H9 (cell line): ENCODE measurements at regions not wholly inside any gene's neighbourhood (a gene's known extent, or its start where the extent isn't known, plus 50 kb on each side); places are given as distances from the start of the nearest gene placed in this dataset.
"Not testable (repeated sequence)": the region's sequence is repeated elsewhere in the genome, so short reads cannot be mapped to it uniquely, and the experiment has no call there.

Source experiments
- DNase-seq: peaks from one replicate; pipeline ENCODE4 v3.0.0-alpha.2; 2017
- H2AFZ ChIP-seq: one replicate; pipeline ENCODE4 v1.6.1; 2013; ENCODE audit warnings: mild to moderate bottlenecking, low read length, control low read depth, moderate library complexity
- H2AK5ac ChIP-seq: 2 replicates; pipeline ENCODE4 v1.6.1; 2013; ENCODE audit warnings: low read length, control low read depth, mixed read lengths; ENCODE audit not compliant: insufficient read length
- H2BK120ac ChIP-seq: one replicate; pipeline ENCODE4 v1.6.1; 2013; ENCODE audit warnings: low read depth, mild to moderate bottlenecking, low read length, control low read depth, inconsistent platforms; ENCODE audit not compliant: poor library complexity, severe bottlenecking
- H2BK12ac ChIP-seq: 2 replicates; pipeline ENCODE4 v1.6.1; 2013; ENCODE audit warnings: low read length, control low read depth, mixed read lengths, low read depth; ENCODE audit not compliant: insufficient read length
- H2BK15ac ChIP-seq: 2 replicates; pipeline ENCODE4 v1.6.1; 2013; ENCODE audit warnings: low read depth, low read length, control low read depth
- H2BK20ac ChIP-seq: one replicate; pipeline ENCODE4 v1.6.1; 2013; ENCODE audit warnings: low read depth, mild to moderate bottlenecking, low read length, control low read depth, inconsistent platforms; ENCODE audit not compliant: poor library complexity, severe bottlenecking
- H2BK5ac ChIP-seq: 2 replicates; pipeline ENCODE4 v1.6.1; 2013; ENCODE audit warnings: low read length, control low read depth, mixed read lengths; ENCODE audit not compliant: insufficient read length
- H3K14ac ChIP-seq: 2 replicates; pipeline ENCODE4 v1.6.1; 2013; ENCODE audit warnings: low read length, control low read depth; ENCODE audit not compliant: insufficient read depth
- H3K18ac ChIP-seq: 2 replicates; pipeline ENCODE4 v1.6.1; 2013; ENCODE audit warnings: low read depth, mild to moderate bottlenecking, mixed read lengths, low read length, control low read depth; ENCODE audit not compliant: insufficient read length
- H3K23ac ChIP-seq: 2 replicates; pipeline ENCODE4 v1.6.1; 2013; ENCODE audit warnings: low read length, control low read depth, mixed read lengths, low read depth; ENCODE audit not compliant: insufficient read length
- H3K23me2 ChIP-seq: 2 replicates; pipeline ENCODE4 v1.6.1; 2013; ENCODE audit warnings: low read depth, mild to moderate bottlenecking, mixed read lengths, low read length, control low read depth; ENCODE audit not compliant: insufficient read length, poor library complexity, severe bottlenecking
- H3K27ac ChIP-seq: 2 replicates; pipeline ENCODE4 v1.5.1; 2013; ENCODE audit warnings: low read length, control low read depth, mixed read lengths, low read depth; ENCODE audit not compliant: insufficient read length
- H3K27me3 ChIP-seq: 2 replicates; pipeline ENCODE4 v1.6.1; 2013; ENCODE audit warnings: low read length, control low read depth, inconsistent platforms; ENCODE audit not compliant: insufficient read depth
- H3K4ac ChIP-seq: 2 replicates; pipeline ENCODE4 v1.6.1; 2013; ENCODE audit warnings: low read depth, mild to moderate bottlenecking, control low read depth, inconsistent platforms, low read length, moderate library complexity
- H3K4me1 ChIP-seq: 2 replicates; pipeline ENCODE4 v1.6.1; 2013; ENCODE audit warnings: low read length, control low read depth, inconsistent platforms; ENCODE audit not compliant: insufficient read depth
- H3K4me2 ChIP-seq: 2 replicates; pipeline ENCODE4 v1.6.1; 2013; ENCODE audit warnings: low read length, control low read depth, mixed read lengths; ENCODE audit not compliant: insufficient read length, insufficient read depth
- H3K56ac ChIP-seq: 2 replicates; pipeline ENCODE4 v1.6.1; 2013; ENCODE audit warnings: low read depth, mild to moderate bottlenecking, mixed read lengths, low read length, control low read depth; ENCODE audit not compliant: insufficient read length
- H3K79me1 ChIP-seq: 2 replicates; pipeline ENCODE4 v1.6.1; 2013; ENCODE audit warnings: low read depth, mild to moderate bottlenecking, moderate library complexity, low read length, control low read depth, inconsistent platforms; ENCODE audit not compliant: insufficient read depth, poor library complexity, severe bottlenecking
- H3K79me2 ChIP-seq: 2 replicates; pipeline ENCODE4 v1.6.1; 2013; ENCODE audit warnings: low read length, control low read depth, inconsistent platforms; ENCODE audit not compliant: insufficient read depth
- H3K9ac ChIP-seq: 2 replicates; pipeline ENCODE4 v1.6.1; 2013; ENCODE audit warnings: low read length, control low read depth, mixed read lengths; ENCODE audit not compliant: insufficient read length; ENCODE audit errors: extremely low read depth
- H3K9me3 ChIP-seq: one replicate; pipeline ENCODE4 v1.6.1; 2013; ENCODE audit warnings: low read depth, low read length, inconsistent platforms; ENCODE audit not compliant: control insufficient read depth
- H3T11ph ChIP-seq: one replicate; pipeline ENCODE4 v1.6.1; 2013; ENCODE audit warnings: mild to moderate bottlenecking, low read length, control low read depth, inconsistent platforms
- H4K20me1 ChIP-seq: one replicate; pipeline ENCODE4 v1.6.1; 2013; ENCODE audit not compliant: control insufficient read depth, insufficient read length, insufficient read depth
- H4K5ac ChIP-seq: 2 replicates; pipeline ENCODE4 v1.6.1; 2013; ENCODE audit warnings: low read depth, mild to moderate bottlenecking, mixed read lengths, low read length, control low read depth; ENCODE audit not compliant: insufficient read length
- H4K8ac ChIP-seq: replicated peaks from 2 replicates; pipeline ENCODE4 v1.6.1; 2013; ENCODE audit warnings: low read length, control low read depth, mixed read lengths, low read depth; ENCODE audit not compliant: insufficient read length
- H4K91ac ChIP-seq: 2 replicates; pipeline ENCODE4 v1.6.1; 2013; ENCODE audit warnings: low read depth, mild to moderate bottlenecking, moderate library complexity, mixed read lengths, low read length, control low read depth; ENCODE audit not compliant: insufficient read length
- H3K27ac Mint-ChIP-seq, 3 experiments: 2 replicates in 2 of 3; 3 replicates in 1 of 3; pipeline ENCODE4 v1.8.0; 2020 to 2021; ENCODE audit warnings: mixed read lengths in 3 of 3, mild to moderate bottlenecking in 1 of 3, moderate library complexity in 1 of 3
- H3K27me3 Mint-ChIP-seq: 2 replicates; pipeline ENCODE4 v1.8.0; 2021; ENCODE audit warnings: low read depth, mild to moderate bottlenecking, moderate library complexity, mixed read lengths
- H3K36me3 Mint-ChIP-seq, 3 experiments: 2 replicates in 2 of 3; 3 replicates in 1 of 3; pipeline ENCODE4 v1.8.0; 2020 to 2021; ENCODE audit warnings: low read depth in 3 of 3, mixed read lengths in 3 of 3; ENCODE audit not compliant: insufficient read depth in 1 of 3
- H3K4me1 Mint-ChIP-seq, 2 experiments: 2 replicates each; pipeline ENCODE4 v1.8.0; 2020; ENCODE audit warnings: mixed read lengths in 2 of 2
- H3K4me3 Mint-ChIP-seq, 2 experiments: 2 replicates in 1 of 2; 3 replicates in 1 of 2; pipeline ENCODE4 v1.8.0; 2020 to 2021; ENCODE audit warnings: mild to moderate bottlenecking in 2 of 2, mixed read lengths in 2 of 2, moderate library complexity in 1 of 2
- H3K9me3 Mint-ChIP-seq, 2 experiments: 2 replicates in 1 of 2; 3 replicates in 1 of 2; pipeline ENCODE4 v1.8.0; 2020; ENCODE audit warnings: mild to moderate bottlenecking in 2 of 2, mixed read lengths in 2 of 2, moderate library complexity in 1 of 2
- CTCF ChIP-seq: fragments of 200-600 bp; sonication (generic); conservative IDR thresholded peaks from 3 replicates; pipeline ENCODE4 v1.8.0; 2021; ENCODE audit warnings: antibody characterized with exemption, mild to moderate bottlenecking
- WGBS: extraction: QIAGEN DNeasy Blood & Tissue Kit; methylation state at CpG from one replicate; pipeline ENCODE4 v1.1.7; 2013; ENCODE audit warnings: missing lambda C conversion rate, low lambda C conversion rate, mixed read lengths; ENCODE audit not compliant: insufficient read length; ENCODE audit errors: extremely low coverage; 5-methylcytosine and 5-hydroxymethylcytosine counted together

DNA sequence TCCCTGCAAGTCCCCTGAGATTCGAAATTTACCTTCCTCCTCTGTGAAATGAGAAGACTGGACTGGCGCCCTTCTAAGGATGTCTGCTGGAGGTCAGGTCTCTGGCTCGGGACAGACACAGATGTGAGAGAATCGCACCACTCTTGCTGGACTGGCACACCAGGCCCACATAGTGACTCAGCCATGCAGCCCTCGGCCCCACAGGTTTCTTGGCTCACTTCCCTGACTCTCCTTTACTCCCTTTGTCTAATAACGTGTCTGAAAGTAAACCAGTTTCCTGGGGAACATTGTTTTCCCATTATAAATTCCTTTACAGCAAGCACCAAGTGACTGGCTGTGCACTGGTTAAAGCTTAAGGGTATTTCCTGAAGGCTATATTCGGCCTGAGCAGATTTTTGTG lies 106.7 kb upstream of the PLEKHG1 start:
- Histone ChIP-seq H3K4me1 (no peaks in the 10 kb centered on the region), H3K27me3 (no peaks in the 10 kb centered on the region), H3T11ph (no peak overlapping the region), H3K79me2 (no peaks in the 10 kb centered on the region), H3K23ac (no peak overlapping the region), H2BK5ac (no peak overlapping the region), H4K5ac (no peak overlapping the region), H3K79me1 (no peaks in the 10 kb centered on the region), H3K14ac (no peak overlapping the region), H2AFZ (no peak overlapping the region), H2BK15ac (no peak overlapping the region), H2AK5ac (no peak overlapping the region), H2BK20ac (no peak overlapping the region), H4K20me1 (no peaks in the 10 kb centered on the region), H2BK12ac (no peak overlapping the region), H3K9ac (no peak overlapping the region), H4K8ac (no peak overlapping the region), H3K27ac (no peak overlapping the region), H3K4ac (no peak overlapping the region), H2BK120ac (no peak overlapping the region), H3K4me2 (no peak overlapping the region), H3K56ac (no peak overlapping the region), H3K18ac (no peak overlapping the region), H4K91ac (no peak overlapping the region), H3K23me2 (no peaks in the 10 kb centered on the region), H3K9me3 (no peaks in the 10 kb centered on the region)
- Mint-ChIP-seq H3K27ac (no peak overlapping the region), H3K4me3 (no peak overlapping the region), H3K4me1 (no peaks in the 10 kb centered on the region), H3K27me3 (no peaks in the 10 kb centered on the region; the same call in 1 of the 2 replicates), H3K9me3 (peaks cover 10% of the 10 kb centered on the region in 2 experiments; a peak in 4 of 5 replicates), H3K36me3 (peaks cover 0 to 4% (median 3%) of the 10 kb centered on the region in 3 experiments; a peak in 1 of 7 replicates)
- no peak for DNase-seq
- WGBS: no CpG with 5 or more reads among the region's 7 CpGs
- TF ChIP-seq CTCF: no peak

DNA sequence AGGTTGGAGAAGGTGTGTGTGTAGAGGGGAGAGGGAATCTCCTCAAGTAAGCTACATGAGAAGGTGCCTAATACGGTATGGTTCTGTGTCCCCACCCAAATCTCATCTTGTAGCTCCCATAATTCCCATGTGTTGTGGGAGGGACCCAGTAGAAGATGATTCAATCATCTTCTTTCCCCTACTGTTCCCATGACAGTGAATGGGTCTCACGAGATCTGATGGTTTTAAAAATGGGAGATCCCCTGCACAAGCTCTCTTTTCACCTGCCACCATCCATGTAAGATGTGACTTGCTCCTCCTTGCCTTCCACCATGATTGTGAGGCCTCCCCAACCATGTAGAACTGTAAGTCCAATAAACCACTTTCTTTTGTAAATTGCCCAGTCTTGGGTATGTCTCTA lies 106.1 kb upstream of the PLEKHG1 start:
- not testable (repeated sequence) for H4K20me1 ChIP-seq, H3K27me3 ChIP-seq, H3K79me1 ChIP-seq, H3K79me2 ChIP-seq, H2BK5ac ChIP-seq, H3K4me3 Mint-ChIP-seq, H3K18ac ChIP-seq, DNase-seq, H3K4ac ChIP-seq, H3K4me1 Mint-ChIP-seq, H2AFZ ChIP-seq, H3K14ac ChIP-seq, H3T11ph ChIP-seq, H2BK120ac ChIP-seq, H2AK5ac ChIP-seq, H2BK12ac ChIP-seq, H3K27ac Mint-ChIP-seq, H3K4me1 ChIP-seq, H3K9me3 ChIP-seq, H2BK15ac ChIP-seq, H3K27me3 Mint-ChIP-seq, H4K91ac ChIP-seq, H2BK20ac ChIP-seq, H3K9ac ChIP-seq, H3K27ac ChIP-seq, H4K8ac ChIP-seq, H3K23ac ChIP-seq, H3K56ac ChIP-seq, H3K36me3 Mint-ChIP-seq, H4K5ac ChIP-seq, H3K4me2 ChIP-seq, H3K23me2 ChIP-seq
- WGBS: no CpG with 5 or more reads among the region's 2 CpGs
- H3K9me3 Mint-ChIP-seq: peaks cover 10% of the 10 kb centered on the region in 2 experiments; a peak in 4 of 5 replicates
